Ishikawa (cell line): ENCODE measurements at regions not wholly inside any gene's neighbourhood (a gene's known extent, or its start where the extent isn't known, plus 50 kb on each side); places are given as distances from the start of the nearest gene placed in this dataset.

ENCODE experiments used
- CEBPB ChIP-seq: IDR thresholded peaks from 2 replicates; pipeline ENCODE4 v1.6.1; 2012
- EP300 ChIP-seq: IDR thresholded peaks from 2 replicates; pipeline ENCODE4 v1.6.1; 2012; ENCODE audit warnings: borderline replicate concordance
- TF ChIP-seq, protein P1 (sequence below): IDR thresholded peaks from 2 replicates; pipeline ENCODE4 v1.6.1; 2012; ENCODE audit warnings: low read depth, mild to moderate bottlenecking

DNA sequence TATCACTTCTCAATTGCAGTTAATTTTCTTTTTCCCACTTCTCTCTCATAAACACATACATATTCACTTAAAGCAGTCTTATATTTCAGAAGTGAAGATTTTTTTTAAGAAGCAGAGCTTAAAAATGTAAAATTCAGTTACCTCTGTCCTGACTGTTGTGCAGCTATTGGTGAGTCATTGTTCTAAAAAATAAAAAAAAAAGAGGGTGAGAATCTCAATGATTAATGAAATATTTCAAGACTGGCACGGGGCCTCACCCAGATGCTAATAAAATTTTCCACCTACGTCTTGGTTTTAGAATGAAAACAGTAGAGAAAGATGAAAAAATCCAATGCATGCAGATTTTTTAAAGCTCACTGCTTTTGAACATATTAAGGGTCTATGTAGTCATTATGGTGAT is 67.7 kb downstream of the RDH14 start:
- TF ChIP-seq EP300 (no peak), CEBPB (no peak)
- TF ChIP-seq, protein P1, sequence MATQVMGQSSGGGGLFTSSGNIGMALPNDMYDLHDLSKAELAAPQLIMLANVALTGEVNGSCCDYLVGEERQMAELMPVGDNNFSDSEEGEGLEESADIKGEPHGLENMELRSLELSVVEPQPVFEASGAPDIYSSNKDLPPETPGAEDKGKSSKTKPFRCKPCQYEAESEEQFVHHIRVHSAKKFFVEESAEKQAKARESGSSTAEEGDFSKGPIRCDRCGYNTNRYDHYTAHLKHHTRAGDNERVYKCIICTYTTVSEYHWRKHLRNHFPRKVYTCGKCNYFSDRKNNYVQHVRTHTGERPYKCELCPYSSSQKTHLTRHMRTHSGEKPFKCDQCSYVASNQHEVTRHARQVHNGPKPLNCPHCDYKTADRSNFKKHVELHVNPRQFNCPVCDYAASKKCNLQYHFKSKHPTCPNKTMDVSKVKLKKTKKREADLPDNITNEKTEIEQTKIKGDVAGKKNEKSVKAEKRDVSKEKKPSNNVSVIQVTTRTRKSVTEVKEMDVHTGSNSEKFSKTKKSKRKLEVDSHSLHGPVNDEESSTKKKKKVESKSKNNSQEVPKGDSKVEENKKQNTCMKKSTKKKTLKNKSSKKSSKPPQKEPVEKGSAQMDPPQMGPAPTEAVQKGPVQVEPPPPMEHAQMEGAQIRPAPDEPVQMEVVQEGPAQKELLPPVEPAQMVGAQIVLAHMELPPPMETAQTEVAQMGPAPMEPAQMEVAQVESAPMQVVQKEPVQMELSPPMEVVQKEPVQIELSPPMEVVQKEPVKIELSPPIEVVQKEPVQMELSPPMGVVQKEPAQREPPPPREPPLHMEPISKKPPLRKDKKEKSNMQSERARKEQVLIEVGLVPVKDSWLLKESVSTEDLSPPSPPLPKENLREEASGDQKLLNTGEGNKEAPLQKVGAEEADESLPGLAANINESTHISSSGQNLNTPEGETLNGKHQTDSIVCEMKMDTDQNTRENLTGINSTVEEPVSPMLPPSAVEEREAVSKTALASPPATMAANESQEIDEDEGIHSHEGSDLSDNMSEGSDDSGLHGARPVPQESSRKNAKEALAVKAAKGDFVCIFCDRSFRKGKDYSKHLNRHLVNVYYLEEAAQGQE, result no peak
